ENCODE measurements at regions not wholly inside any gene's neighbourhood (a gene's known extent, or its start where the extent isn't known, plus 50 kb on each side); places are given as distances from the start of the nearest gene placed in this dataset.

GRCh38 chr5:63247651-63248050 lies 669.0 kb downstream of the LRRC70 start:
- TF ChIP-seq CTCF (IDR thresholded peaks at IDR 0.05) (no peak), POLR2AphosphoS5 (IDR thresholded peaks at IDR 0.05) (no peak), EP300 (IDR thresholded peaks at IDR 0.05) (no peak)

Measured in suprapubic skin (tissue), 4 donors.